OCI-M2 (cell line): ENCODE measurements at regions not wholly inside any gene's neighbourhood (a gene's known extent, or its start where the extent isn't known, plus 50 kb on each side); places are given as distances from the start of the nearest gene placed in this dataset.

Experiments
- DNase-seq: peaks from one replicate; lab custom pipeline; 2025; ENCODE audit not compliant: unreplicated experiment; lab: John Stamatoyannopoulos, UW

GRCh38 chr6:145489583-145489982 is 245.7 kb downstream of the EPM2A start:
- no peak for DNase-seq

GRCh38 chr6:145490068-145490467 is 245.3 kb downstream of the EPM2A start:
- no peak for DNase-seq

- DNase-seq = no peak
Observed at GRCh38 chr6:145491126-145491525, 244.2 kb downstream of the EPM2A start.

- no peak for DNase-seq
Observed at GRCh38 chr6:145497006-145497405, 238.3 kb downstream of the EPM2A start.

- DNase-seq = no peak
Observed at GRCh38 chr6:145498425-145498824, 236.9 kb downstream of the EPM2A start.

- DNase-seq = no peak
Observed at GRCh38 chr6:145502416-145502815, 232.9 kb downstream of the EPM2A start.

GRCh38 chr6:145506136-145506535 is 229.2 kb downstream of the EPM2A start:
- no peak for DNase-seq

GRCh38 chr6:145506565-145506964 is 228.8 kb downstream of the EPM2A start:
- DNase-seq = no peak

GRCh38 chr6:145507239-145507638 is 228.1 kb downstream of the EPM2A start:
- DNase-seq = no peak

- no peak for DNase-seq
Observed at GRCh38 chr6:145508107-145508506, 227.2 kb downstream of the EPM2A start.

GRCh38 chr6:145517492-145517891 is 217.8 kb downstream of the EPM2A start:
- no peak for DNase-seq

- no peak for DNase-seq
Observed at GRCh38 chr6:145525038-145525437, 210.3 kb downstream of the EPM2A start.

- no peak for DNase-seq
Observed at GRCh38 chr6:145529582-145529981, 205.7 kb downstream of the EPM2A start.

GRCh38 chr6:145530454-145530853 is 204.9 kb downstream of the EPM2A start:
- DNase-seq = no peak

- DNase-seq = no peak
Observed at GRCh38 chr6:145531032-145531431, 204.3 kb downstream of the EPM2A start.

- no peak for DNase-seq
Observed at GRCh38 chr6:145531822-145532221, 203.5 kb downstream of the EPM2A start.

- no peak for DNase-seq
Observed at GRCh38 chr6:145532361-145532760, 203.0 kb downstream of the EPM2A start.

GRCh38 chr6:145534989-145535388 is 200.3 kb downstream of the EPM2A start:
- DNase-seq = no peak

GRCh38 chr6:145538989-145539388 is 196.3 kb downstream of the EPM2A start:
- no peak for DNase-seq

- no peak for DNase-seq
Observed at GRCh38 chr6:145539831-145540230, 195.5 kb downstream of the EPM2A start.

GRCh38 chr6:145540741-145541140 is 194.6 kb downstream of the EPM2A start:
- no peak for DNase-seq

GRCh38 chr6:145544041-145544440 is 191.3 kb downstream of the EPM2A start:
- no peak for DNase-seq

GRCh38 chr6:145544514-145544913 is 190.8 kb downstream of the EPM2A start:
- no peak for DNase-seq

GRCh38 chr6:145546265-145546664 is 189.1 kb downstream of the EPM2A start:
- DNase-seq = no peak
